ENCODE measurements at regions not wholly inside any gene's neighbourhood (a gene's known extent, or its start where the extent isn't known, plus 50 kb on each side); places are given as distances from the start of the nearest gene placed in this dataset.

- Histone ChIP-seq H3K4me1 (ENCODE audit: insufficient read depth, low read length) (peaks cover 4% of the 10 kb centered on the region; the same call in 1 of the 2 replicates), H3K9ac (ENCODE audit: low read depth, low read length) (no peak overlapping the region), H3K9me3 (ENCODE audit: insufficient read depth, low read depth, low read length) (no peaks in the 10 kb centered on the region), H3K27me3 (ENCODE audit: insufficient read depth, low read length) (no peaks in the 10 kb centered on the region), H3K27ac (ENCODE audit: low read depth, low read length) (no peak overlapping the region), H3K36me3 (ENCODE audit: insufficient read depth, low read length) (no peaks in the 10 kb centered on the region), H3K4me3 (ENCODE audit: low read length) (no peak overlapping the region)
- 94% methylated on average over 5 of the region's 5 CpGs for WGBS
Observed at GRCh38 chr14:58873228-58873953, 235.6 kb downstream of the DACT1 start.

DNA sequence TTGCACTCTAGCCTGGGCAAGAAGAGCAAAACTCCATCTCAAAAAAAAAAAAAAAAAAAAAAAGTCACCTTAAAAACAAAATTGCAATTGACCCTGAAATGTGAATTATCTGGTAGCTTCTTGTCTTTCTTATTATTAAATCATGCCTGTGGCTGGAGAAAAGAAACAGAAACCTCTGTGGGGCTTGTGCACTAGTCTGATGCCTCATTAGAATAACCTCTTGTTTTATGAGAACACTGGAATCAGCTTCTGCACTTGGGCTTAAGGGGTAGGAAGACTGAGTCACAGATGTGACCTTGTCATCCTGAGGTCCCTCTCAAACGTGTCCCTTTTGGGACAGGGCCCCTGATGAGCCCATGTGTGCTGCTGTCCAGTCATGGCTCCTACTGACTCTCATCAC lies 237.9 kb downstream of the DACT1 start:
- H3K4me1 ChIP-seq (ENCODE audit: insufficient read depth, low read length): peaks cover 4% of the 10 kb centered on the region; the same call in 1 of the 2 replicates
- no peaks in the 10 kb centered on the region for H3K27me3 ChIP-seq (ENCODE audit: insufficient read depth, low read length)
- no peak overlapping the region for H3K27ac ChIP-seq (ENCODE audit: low read depth, low read length)
- no peaks in the 10 kb centered on the region for H3K9me3 ChIP-seq (ENCODE audit: insufficient read depth, low read depth, low read length)
- H3K4me3 ChIP-seq (ENCODE audit: low read length): no peak overlapping the region
- 77% methylated on average over 1 of the region's 1 CpG for WGBS
- H3K36me3 ChIP-seq (ENCODE audit: insufficient read depth, low read length): no peaks in the 10 kb centered on the region
- H3K9ac ChIP-seq (ENCODE audit: low read depth, low read length): no peak overlapping the region

- no peaks in the 10 kb centered on the region for H3K9me3 ChIP-seq (ENCODE audit: insufficient read depth, low read depth, low read length)
- H3K27ac ChIP-seq (ENCODE audit: low read depth, low read length): no peak overlapping the region
Observed at GRCh38 chr14:58876608-58877007, 238.8 kb downstream of the DACT1 start.

GRCh38 chr14:58878439-58879139 lies 240.8 kb downstream of the DACT1 start:
- Histone ChIP-seq H3K4me1 (ENCODE audit: insufficient read depth, low read length) (no peaks in the 10 kb centered on the region), H3K27me3 (ENCODE audit: insufficient read depth, low read length) (no peaks in the 10 kb centered on the region), H3K9ac (ENCODE audit: low read depth, low read length) (no peak overlapping the region), H3K27ac (ENCODE audit: low read depth, low read length) (no peak overlapping the region), H3K9me3 (ENCODE audit: insufficient read depth, low read depth, low read length) (no peaks in the 10 kb centered on the region), H3K4me3 (ENCODE audit: low read length) (no peak overlapping the region), H3K36me3 (ENCODE audit: insufficient read depth, low read length) (no peaks in the 10 kb centered on the region)
- WGBS: 94% methylated on average over 2 of the region's 2 CpGs

More at GRCh38 chr14:58876608-58877007, 238.8 kb downstream of the DACT1 start:
- no peaks in the 10 kb centered on the region for H3K27me3 ChIP-seq (ENCODE audit: insufficient read depth, low read length)
- H3K36me3 ChIP-seq (ENCODE audit: insufficient read depth, low read length): no peaks in the 10 kb centered on the region
- H3K4me1 ChIP-seq (ENCODE audit: insufficient read depth, low read length): peaks cover 1% of the 10 kb centered on the region; the same call in 1 of the 2 replicates
- H3K4me3 ChIP-seq (ENCODE audit: low read length): no peak overlapping the region
- H3K9ac ChIP-seq (ENCODE audit: low read depth, low read length): no peak overlapping the region

GRCh38 chr14:58881433-58881832 lies 243.7 kb downstream of the DACT1 start:
- WGBS: no CpG with 5 or more reads among the region's 1 CpG
- no peak overlapping the region for H3K4me3 ChIP-seq (ENCODE audit: low read length)

DNA sequence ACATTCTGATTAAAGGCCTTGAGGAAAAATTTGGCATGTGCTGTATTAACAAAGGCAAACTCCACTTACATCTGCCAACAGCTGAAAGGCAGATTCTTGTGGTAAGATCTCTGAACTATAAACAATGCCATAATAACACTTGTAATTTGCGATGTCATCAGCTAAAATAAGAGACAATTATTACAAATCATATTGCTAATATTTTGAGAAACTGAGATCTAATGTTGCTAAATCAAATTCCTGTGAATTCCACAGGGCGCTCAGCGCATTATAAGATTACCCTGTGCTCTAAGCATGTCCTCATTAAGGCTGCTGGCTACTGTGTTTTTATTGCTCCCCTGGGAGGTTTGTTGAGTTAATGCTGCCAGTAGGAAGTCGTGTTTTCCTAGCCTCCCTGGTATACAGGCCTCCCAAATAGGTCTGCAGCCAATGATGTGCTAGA lies 244.8 kb downstream of the DACT1 start:
- Histone ChIP-seq H3K9ac (ENCODE audit: low read depth, low read length) (no peak overlapping the region), H3K4me3 (ENCODE audit: low read length) (no peak overlapping the region), H3K9me3 (ENCODE audit: insufficient read depth, low read depth, low read length) (no peaks in the 10 kb centered on the region), H3K4me1 (ENCODE audit: insufficient read depth, low read length) (no peaks in the 10 kb centered on the region), H3K36me3 (ENCODE audit: insufficient read depth, low read length) (no peaks in the 10 kb centered on the region), H3K27ac (ENCODE audit: low read depth, low read length) (no peak overlapping the region), H3K27me3 (ENCODE audit: insufficient read depth, low read length) (no peaks in the 10 kb centered on the region)
- 81% methylated on average over 4 of the region's 4 CpGs for WGBS

More at GRCh38 chr14:58881433-58881832, 243.7 kb downstream of the DACT1 start:
- Histone ChIP-seq H3K27ac (ENCODE audit: low read depth, low read length) (no peak overlapping the region), H3K36me3 (ENCODE audit: insufficient read depth, low read length) (no peaks in the 10 kb centered on the region), H3K27me3 (ENCODE audit: insufficient read depth, low read length) (no peaks in the 10 kb centered on the region), H3K9me3 (ENCODE audit: insufficient read depth, low read depth, low read length) (no peaks in the 10 kb centered on the region), H3K4me1 (ENCODE audit: insufficient read depth, low read length) (no peaks in the 10 kb centered on the region), H3K9ac (ENCODE audit: low read depth, low read length) (no peak overlapping the region)

DNA sequence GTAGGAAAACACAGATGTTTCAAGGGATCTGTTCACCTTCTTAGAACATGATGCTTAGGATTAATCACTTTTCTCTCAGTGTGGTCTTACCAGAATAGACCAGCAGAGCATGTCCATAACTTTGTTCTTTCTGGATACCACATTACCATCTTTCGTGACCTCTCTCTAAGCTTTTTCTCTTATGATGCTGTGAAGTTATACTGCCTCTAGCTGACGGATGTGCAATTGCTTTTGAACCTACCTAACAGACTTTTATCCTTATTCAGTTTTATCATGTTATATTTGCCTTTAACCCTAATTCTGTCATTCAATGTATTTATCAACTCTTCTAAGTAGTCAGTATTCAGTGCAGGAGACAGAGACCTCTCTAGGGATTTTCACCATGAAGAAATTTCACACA lies 246.7 kb downstream of the DACT1 start:
- no peak overlapping the region for H3K27ac ChIP-seq (ENCODE audit: low read depth, low read length)
- H3K9me3 ChIP-seq (ENCODE audit: insufficient read depth, low read depth, low read length): no peaks in the 10 kb centered on the region
- H3K27me3 ChIP-seq (ENCODE audit: insufficient read depth, low read length): no peaks in the 10 kb centered on the region
- H3K4me3 ChIP-seq (ENCODE audit: low read length): no peak overlapping the region
- WGBS: 96% methylated on average over 2 of the region's 2 CpGs
- no peaks in the 10 kb centered on the region for H3K4me1 ChIP-seq (ENCODE audit: insufficient read depth, low read length)
- H3K9ac ChIP-seq (ENCODE audit: low read depth, low read length): no peak overlapping the region
- H3K36me3 ChIP-seq (ENCODE audit: insufficient read depth, low read length): no peaks in the 10 kb centered on the region

DNA sequence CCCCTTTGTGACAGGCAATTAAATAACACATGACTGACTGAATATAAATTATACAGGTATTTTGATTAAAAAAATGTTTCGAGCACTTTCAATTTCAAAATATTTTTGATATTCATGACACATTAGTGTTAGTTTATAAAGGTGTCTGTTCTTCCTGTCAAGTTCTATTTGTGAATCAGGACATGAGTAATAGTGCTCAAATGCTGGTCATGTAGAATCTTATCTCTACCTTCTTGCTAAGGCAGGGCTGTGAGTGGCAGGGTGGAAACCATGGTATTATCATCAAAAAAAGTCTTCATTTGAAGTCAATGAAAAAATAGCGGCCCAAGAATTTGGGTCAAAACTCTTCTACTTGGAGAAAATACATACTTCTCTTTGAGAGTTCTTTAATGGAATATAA lies 250.2 kb downstream of the DACT1 start:
- H3K9me3 ChIP-seq (ENCODE audit: insufficient read depth, low read depth, low read length): no peaks in the 10 kb centered on the region
- 100% methylated on average over 1 of the region's 2 CpGs for WGBS
- H3K36me3 ChIP-seq (ENCODE audit: insufficient read depth, low read length): no peaks in the 10 kb centered on the region
- no peaks in the 10 kb centered on the region for H3K4me1 ChIP-seq (ENCODE audit: insufficient read depth, low read length)
- H3K27ac ChIP-seq (ENCODE audit: low read depth, low read length): no peak overlapping the region
- no peak overlapping the region for H3K4me3 ChIP-seq (ENCODE audit: low read length)
- H3K27me3 ChIP-seq (ENCODE audit: insufficient read depth, low read length): no peaks in the 10 kb centered on the region
- H3K9ac ChIP-seq (ENCODE audit: low read depth, low read length): no peak overlapping the region

DNA sequence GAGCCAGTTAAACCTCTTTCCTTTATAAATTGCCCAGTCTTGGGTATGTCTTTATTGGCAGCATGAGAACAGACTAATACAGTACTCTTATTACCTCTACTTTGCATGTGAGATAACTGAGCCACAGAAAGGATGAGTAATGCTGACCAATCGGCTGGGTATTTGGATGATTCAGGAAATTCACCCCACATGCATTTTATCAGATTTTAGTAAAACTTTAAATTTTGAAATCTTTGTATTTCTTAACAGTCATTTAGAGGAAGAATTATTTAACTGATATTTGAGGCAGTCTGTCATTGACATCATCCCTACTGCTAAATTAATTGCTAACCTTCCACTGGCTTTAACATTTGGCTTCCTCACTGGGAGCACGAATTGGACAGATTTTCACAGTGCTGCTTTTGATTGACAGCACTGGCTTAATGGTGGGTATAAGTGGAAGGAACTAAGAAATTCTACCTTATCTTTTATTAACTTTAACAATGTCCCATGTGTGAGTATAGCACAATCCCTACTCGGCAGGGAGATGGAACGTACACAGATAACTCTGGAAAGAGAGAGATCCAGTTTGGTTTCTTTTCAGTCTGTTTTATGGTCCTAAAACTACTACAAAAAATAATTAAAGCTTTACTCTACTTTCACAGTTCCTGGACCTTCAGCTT lies 261.0 kb downstream of the DACT1 start:
- H3K4me1 ChIP-seq (ENCODE audit: insufficient read depth, low read length): no peaks in the 10 kb centered on the region
- no peaks in the 10 kb centered on the region for H3K36me3 ChIP-seq (ENCODE audit: insufficient read depth, low read length)
- no peak overlapping the region for H3K27ac ChIP-seq (ENCODE audit: low read depth, low read length)
- WGBS: 96% methylated on average over 3 of the region's 4 CpGs
- no peak overlapping the region for H3K9ac ChIP-seq (ENCODE audit: low read depth, low read length)
- H3K9me3 ChIP-seq (ENCODE audit: insufficient read depth, low read depth, low read length): no peaks in the 10 kb centered on the region
- H3K4me3 ChIP-seq (ENCODE audit: low read length): no peak overlapping the region
- H3K27me3 ChIP-seq (ENCODE audit: insufficient read depth, low read length): no peaks in the 10 kb centered on the region

DNA sequence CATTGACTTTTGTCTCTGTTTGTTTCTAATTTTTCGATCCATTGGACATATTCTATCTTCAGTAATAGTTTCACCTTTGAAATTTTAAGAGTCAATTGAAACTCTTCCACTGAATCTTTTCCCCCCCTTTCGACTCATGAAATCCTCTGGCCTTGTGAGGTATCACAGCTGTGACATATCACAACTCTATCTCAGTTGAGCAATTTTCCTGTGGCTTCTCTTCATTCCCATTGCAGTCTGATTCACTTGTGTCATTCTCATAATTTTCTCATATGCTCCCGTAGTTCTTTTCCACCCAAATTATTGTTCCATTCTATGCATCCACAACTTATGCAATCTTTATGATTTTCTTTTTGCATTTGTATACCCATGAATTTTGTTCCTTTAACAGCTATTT lies 261.6 kb downstream of the DACT1 start:
- no peaks in the 10 kb centered on the region for H3K27me3 ChIP-seq (ENCODE audit: insufficient read depth, low read length)
- H3K36me3 ChIP-seq (ENCODE audit: insufficient read depth, low read length): no peaks in the 10 kb centered on the region
- no peak overlapping the region for H3K27ac ChIP-seq (ENCODE audit: low read depth, low read length)
- H3K9me3 ChIP-seq (ENCODE audit: insufficient read depth, low read depth, low read length): no peaks in the 10 kb centered on the region
- WGBS: 90% methylated on average over 3 of the region's 3 CpGs
- H3K4me3 ChIP-seq (ENCODE audit: low read length): no peak overlapping the region
- H3K9ac ChIP-seq (ENCODE audit: low read depth, low read length): no peak overlapping the region
- H3K4me1 ChIP-seq (ENCODE audit: insufficient read depth, low read length): no peaks in the 10 kb centered on the region

DNA sequence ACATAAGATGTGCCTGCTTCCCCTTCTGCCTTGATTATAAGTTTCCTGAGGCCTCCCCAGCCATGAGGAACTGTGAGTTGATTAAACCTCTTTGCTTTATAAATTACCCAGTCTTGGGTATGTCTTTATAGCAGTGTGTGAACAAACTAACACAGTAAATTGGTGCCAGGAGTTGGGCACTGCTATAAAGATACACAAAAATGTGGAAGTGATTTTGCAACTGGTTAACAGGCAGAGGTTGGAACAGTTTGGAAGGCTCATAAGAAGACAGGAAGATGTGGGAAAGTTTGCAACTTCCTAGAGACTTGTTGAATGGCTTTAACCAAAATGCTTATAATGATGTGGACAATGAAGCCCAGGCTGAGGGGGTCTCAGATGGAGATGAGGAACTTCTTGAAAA lies 264.1 kb downstream of the DACT1 start:
- Histone ChIP-seq H3K4me1 (ENCODE audit: insufficient read depth, low read length) (no peaks in the 10 kb centered on the region), H3K27ac (ENCODE audit: low read depth, low read length) (no peak overlapping the region), H3K4me3 (ENCODE audit: low read length) (no peak overlapping the region)

More for the DNA sequence above, 264.1 kb downstream of the DACT1 start:
- H3K36me3 ChIP-seq (ENCODE audit: insufficient read depth, low read length): no peaks in the 10 kb centered on the region
- H3K9me3 ChIP-seq (ENCODE audit: insufficient read depth, low read depth, low read length): no peaks in the 10 kb centered on the region
- no peak overlapping the region for H3K9ac ChIP-seq (ENCODE audit: low read depth, low read length)
- no peaks in the 10 kb centered on the region for H3K27me3 ChIP-seq (ENCODE audit: insufficient read depth, low read length)

All from HUES64 (cell line).